GM23248 (cell line): ENCODE measurements at regions not wholly inside any gene's neighbourhood (a gene's known extent, or its start where the extent isn't known, plus 50 kb on each side); places are given as distances from the start of the nearest gene placed in this dataset.

Source experiments
- EZH2 ChIP-seq: fragments of 200-600 bp; sonication (generic); IDR thresholded peaks from 2 replicates; pipeline ENCODE4 v1.6.1; 2018; ENCODE audit warnings: antibody characterized with exemption, mild to moderate bottlenecking; ENCODE audit not compliant: insufficient read depth, poor library complexity, severe bottlenecking
- EZH2phosphoT487 ChIP-seq: fragments of 200-600 bp; sonication (generic); IDR thresholded peaks from 2 replicates; pipeline ENCODE4 v1.6.1; 2018; ENCODE audit warnings: antibody characterized with exemption, moderate library complexity, mild to moderate bottlenecking, low read depth; ENCODE audit not compliant: insufficient read depth

DNA sequence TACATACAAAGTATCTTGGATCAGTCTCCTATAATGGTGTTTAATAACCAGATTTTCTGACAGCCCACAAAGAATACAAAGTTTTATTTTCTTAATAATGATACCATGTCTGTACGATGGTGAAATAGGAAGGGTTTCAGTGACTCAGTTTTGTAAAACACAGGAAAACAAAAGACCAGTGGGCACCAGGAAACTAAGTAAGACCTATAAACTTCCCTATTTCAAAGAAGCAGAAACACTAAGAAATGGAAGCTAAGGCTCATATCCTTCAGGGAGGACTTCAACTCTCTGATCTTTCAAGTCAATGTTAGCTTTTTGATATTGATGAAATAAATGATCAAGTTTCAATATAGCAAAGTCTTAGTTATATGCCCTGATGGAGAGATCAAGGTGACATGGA, 196.0 kb downstream of the DUSP6 start:
- TF ChIP-seq EZH2phosphoT487 (no peak), EZH2 (no peak)
